Kidney (tissue), 13 donors: ENCODE measurements at regions not wholly inside any gene's neighbourhood (a gene's known extent, or its start where the extent isn't known, plus 50 kb on each side); places are given as distances from the start of the nearest gene placed in this dataset.

Source experiments
- DNase-seq, 5 donors: peaks; one replicate each; pipeline ENCODE4 v3.0.0-alpha.2; 2013 to 2020
- FAIRE-seq: peaks from 2 replicates; lab custom pipeline; 2012; peaks lifted over from hg19 to GRCh38; lab: Jason Lieb, UNC
- H3K27ac ChIP-seq, 2 donors: one replicate each; pipeline ENCODE4 v1.7.0; 2013; ENCODE audit warnings: low read depth in 2 of 2, low read length in 2 of 2, inconsistent platforms in 1 of 2
- H3K27me3 ChIP-seq: one replicate; pipeline ENCODE4 v1.7.1; 2013; ENCODE audit warnings: low read length, inconsistent platforms; ENCODE audit not compliant: control insufficient read depth, insufficient read depth
- H3K36me3 ChIP-seq, 3 donors: one replicate each; pipeline versions ENCODE4 v1.7.0 to v1.7.1; 2013; ENCODE audit warnings: low read length in 3 of 3, control low read depth in 1 of 3, inconsistent platforms in 1 of 3; ENCODE audit not compliant: insufficient read depth in 3 of 3, control insufficient read depth in 2 of 3
- H3K4me1 ChIP-seq, 3 donors: one replicate each; pipeline versions ENCODE4 v1.7.0 to v1.7.1; 2013; ENCODE audit warnings: low read length in 3 of 3, inconsistent platforms in 1 of 3, low read depth in 1 of 3; ENCODE audit not compliant: control insufficient read depth in 2 of 3, insufficient read depth in 2 of 3
- H3K4me3 ChIP-seq, 3 donors: one replicate each; pipeline versions ENCODE4 v1.7.0 to v1.8.1; 2013; ENCODE audit warnings: low read length in 3 of 3, control low read depth in 1 of 3, inconsistent platforms in 1 of 3
- H3K9ac ChIP-seq, 3 donors: one replicate each; pipeline versions ENCODE4 v1.7.0 to v1.7.1; 2013; ENCODE audit warnings: low read length in 3 of 3, control low read depth in 1 of 3, inconsistent platforms in 1 of 3
- H3K9me3 ChIP-seq, 3 donors: one replicate each; pipeline versions ENCODE4 v1.7.0 to v1.7.1; 2013; ENCODE audit warnings: low read length in 3 of 3, control low read depth in 1 of 3, inconsistent platforms in 1 of 3; ENCODE audit not compliant: control insufficient read depth in 2 of 3, insufficient read depth in 1 of 3
- CTCF ChIP-seq: IDR thresholded peaks from 3 replicates; pipeline ENCODE4 v1.5.1; 2012; ENCODE audit warnings: mild to moderate bottlenecking, moderate library complexity, borderline replicate concordance; ENCODE audit not compliant: insufficient read depth; ENCODE audit errors: extremely low read depth
- intact Hi-C: fragments of 100-400 bp; cut with DNase I; formaldehyde crosslinking; loops from one replicate; pipeline ENCODE4 v1.11.1; 2022
- donor health status: control.
- donor health status: control.
- donor health status: control.
- donor health status: control.
- donor health status: control.
- donor health status: DM: yes; HTN: yes; CAD: no.
- donor health status: Normal renal cell carcinoma (clear cell type).

DNA sequence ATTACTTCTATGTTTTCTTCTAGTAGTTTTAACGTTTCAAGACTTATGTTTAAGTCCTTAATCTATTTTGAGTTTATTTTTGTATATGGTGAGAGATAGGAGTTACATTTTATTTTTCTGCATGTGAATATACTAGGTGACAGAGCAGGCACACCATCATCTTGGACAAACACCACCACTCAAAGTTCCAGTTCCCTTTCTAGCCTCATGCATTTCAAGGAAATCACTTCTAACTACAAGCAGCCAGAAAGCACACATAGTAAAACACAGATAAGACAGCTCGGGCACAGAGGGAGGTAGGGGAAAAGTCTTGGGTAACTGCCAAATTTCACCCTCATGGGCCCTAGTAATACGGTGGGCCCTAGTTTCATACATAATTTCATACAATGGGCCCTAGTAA is 609.4 kb upstream of the HS3ST5 start:
- intact Hi-C loops = no loop called here
- Histone ChIP-seq H3K9ac (no peak overlapping the region), H3K4me1 (no peaks in the 10 kb centered on the region), H3K27me3 (no peaks in the 10 kb centered on the region), H3K9me3 (peaks cover 0 to 2% (median under 1%) of the 10 kb centered on the region in 3 donors), H3K36me3 (no peaks in the 10 kb centered on the region), H3K4me3 (no peak overlapping the region), H3K27ac (no peak overlapping the region)
- TF ChIP-seq CTCF = no peak
- FAIRE-seq (no peak), DNase-seq (no peak)

DNA sequence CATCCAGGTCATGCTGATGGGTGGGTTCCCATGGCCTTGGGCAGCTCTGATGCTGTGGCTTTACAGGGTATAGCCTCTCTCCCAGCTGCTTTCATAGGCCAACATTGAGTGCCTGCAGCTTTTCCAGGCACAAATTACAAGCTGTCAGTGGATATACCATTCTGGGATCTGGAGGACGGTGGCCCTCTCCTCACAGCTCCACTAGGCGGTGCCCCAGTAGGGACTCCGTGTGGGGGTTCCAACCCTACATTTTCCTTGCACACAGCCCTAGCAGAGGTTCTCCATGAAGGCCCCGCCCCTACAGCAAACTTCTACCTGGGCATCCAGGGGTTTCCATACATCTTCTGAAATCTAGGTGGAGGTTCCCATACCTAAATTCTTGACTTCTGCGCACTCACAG is 602.6 kb upstream of the HS3ST5 start:
- no peaks in the 10 kb centered on the region for H3K4me1 ChIP-seq
- H3K4me3 ChIP-seq = no peak overlapping the region
- TF ChIP-seq CTCF = no peak
- no peak overlapping the region for H3K9ac ChIP-seq
- no peak overlapping the region for H3K27ac ChIP-seq
- H3K27me3 ChIP-seq = no peaks in the 10 kb centered on the region
- intact Hi-C loops = no loop called here
- peaks cover 0 to 3% (median 0%) of the 10 kb centered on the region in 3 donors for H3K9me3 ChIP-seq
- DNase-seq = no peak
- no peaks in the 10 kb centered on the region for H3K36me3 ChIP-seq
- FAIRE-seq = no peak

- H3K9me3 ChIP-seq = no peaks in the 10 kb centered on the region
- TF ChIP-seq CTCF = no peak
- no peak overlapping the region for H3K4me3 ChIP-seq
- DNase-seq = no peak
- H3K27me3 ChIP-seq = no peaks in the 10 kb centered on the region
- no peak overlapping the region for H3K27ac ChIP-seq
- H3K4me1 ChIP-seq = no peaks in the 10 kb centered on the region
- FAIRE-seq = no peak
- intact Hi-C loops = no loop called here
- no peak overlapping the region for H3K9ac ChIP-seq
- no peaks in the 10 kb centered on the region for H3K36me3 ChIP-seq
Observed at GRCh38 chr6:114941078-114941477, 598.3 kb upstream of the HS3ST5 start.

- Histone ChIP-seq H3K27ac (no peak overlapping the region), H3K9me3 (no peaks in the 10 kb centered on the region), H3K27me3 (no peaks in the 10 kb centered on the region), H3K4me1 (no peaks in the 10 kb centered on the region), H3K36me3 (no peaks in the 10 kb centered on the region), H3K4me3 (no peak overlapping the region), H3K9ac (no peak overlapping the region)
- intact Hi-C loops = no loop called here
- TF ChIP-seq CTCF = no peak
- FAIRE-seq = no peak
- DNase-seq = no peak
Observed at GRCh38 chr6:114940181-114940580, 597.4 kb upstream of the HS3ST5 start.
